ENCODE measurements at regions not wholly inside any gene's neighbourhood (a gene's known extent, or its start where the extent isn't known, plus 50 kb on each side); places are given as distances from the start of the nearest gene placed in this dataset.
"Not testable (repeated sequence)": the region's sequence is repeated elsewhere in the genome, so short reads cannot be mapped to it uniquely, and the experiment has no call there.

- not testable (repeated sequence) for H3K79me2 ChIP-seq (ENCODE audit: control insufficient read depth, low read length); H3K4me1 ChIP-seq (ENCODE audit: control insufficient read depth, low read length); H3K4me2 ChIP-seq (ENCODE audit: low read length); H3K9me2 ChIP-seq (replicated peaks; ENCODE audit: control insufficient read depth, low read length); H3F3A ChIP-seq (ENCODE audit: control insufficient read depth, insufficient read depth); H3K4me3 ChIP-seq (ENCODE audit: low read length); H3K36me3 ChIP-seq (ENCODE audit: control insufficient read depth, low read length); H3K27me3 ChIP-seq (ENCODE audit: control insufficient read depth, low read length); H3K27ac ChIP-seq (ENCODE audit: low read depth, low read length); H4K20me1 ChIP-seq (ENCODE audit: control insufficient read depth, insufficient read depth, low read depth, low read length); H3K9me3 ChIP-seq (ENCODE audit: control insufficient read depth, insufficient read depth, low read length)
These were observed 217.9 kb downstream of the SPATA31A1 start for GRCh38 chr9:39573024-39574022.

DNA sequence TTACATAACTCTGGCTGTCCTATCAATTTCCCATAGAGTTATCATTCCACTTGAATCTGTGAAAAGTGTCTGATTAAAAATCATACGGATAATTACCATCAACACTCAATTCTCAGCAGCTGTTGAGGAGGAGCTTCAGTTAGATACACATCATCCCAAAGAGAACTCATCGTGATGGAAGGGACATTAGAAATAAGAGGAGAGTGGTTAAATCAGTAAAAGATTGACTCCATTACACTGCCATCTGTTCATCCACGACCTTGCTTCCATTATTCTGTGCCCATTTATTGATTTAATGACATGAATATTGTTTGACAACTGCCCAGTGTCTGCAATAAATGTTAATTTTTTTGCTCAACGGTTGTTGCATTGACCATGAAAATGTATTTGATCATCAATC is 223.5 kb downstream of the SPATA31A1 start:
- H3K4me1 ChIP-seq (ENCODE audit: control insufficient read depth, low read length); H3K9me2 ChIP-seq (replicated peaks; ENCODE audit: control insufficient read depth, low read length); H4K20me1 ChIP-seq (ENCODE audit: control insufficient read depth, insufficient read depth, low read depth, low read length); H3K9me3 ChIP-seq (ENCODE audit: control insufficient read depth, insufficient read depth, low read length); H3K4me2 ChIP-seq (ENCODE audit: low read length); H3K27me3 ChIP-seq (ENCODE audit: control insufficient read depth, low read length); H3K4me3 ChIP-seq (ENCODE audit: low read length); H3K36me3 ChIP-seq (ENCODE audit: control insufficient read depth, low read length); H3K79me2 ChIP-seq (ENCODE audit: control insufficient read depth, low read length); H3K27ac ChIP-seq (ENCODE audit: low read depth, low read length); H3F3A ChIP-seq (ENCODE audit: control insufficient read depth, insufficient read depth): not testable (repeated sequence)

GRCh38 chr9:39581296-39581695 is 225.8 kb downstream of the SPATA31A1 start:
- not testable (repeated sequence) for H3K36me3 ChIP-seq (ENCODE audit: control insufficient read depth, low read length); H3K27me3 ChIP-seq (ENCODE audit: control insufficient read depth, low read length); H3K4me3 ChIP-seq (ENCODE audit: low read length); H3K9me3 ChIP-seq (ENCODE audit: control insufficient read depth, insufficient read depth, low read length); H3K4me2 ChIP-seq (ENCODE audit: low read length); H3K4me1 ChIP-seq (ENCODE audit: control insufficient read depth, low read length); H3K27ac ChIP-seq (ENCODE audit: low read depth, low read length); H3K9me2 ChIP-seq (replicated peaks; ENCODE audit: control insufficient read depth, low read length); H4K20me1 ChIP-seq (ENCODE audit: control insufficient read depth, insufficient read depth, low read depth, low read length); H3F3A ChIP-seq (ENCODE audit: control insufficient read depth, insufficient read depth); H3K79me2 ChIP-seq (ENCODE audit: control insufficient read depth, low read length)

DNA sequence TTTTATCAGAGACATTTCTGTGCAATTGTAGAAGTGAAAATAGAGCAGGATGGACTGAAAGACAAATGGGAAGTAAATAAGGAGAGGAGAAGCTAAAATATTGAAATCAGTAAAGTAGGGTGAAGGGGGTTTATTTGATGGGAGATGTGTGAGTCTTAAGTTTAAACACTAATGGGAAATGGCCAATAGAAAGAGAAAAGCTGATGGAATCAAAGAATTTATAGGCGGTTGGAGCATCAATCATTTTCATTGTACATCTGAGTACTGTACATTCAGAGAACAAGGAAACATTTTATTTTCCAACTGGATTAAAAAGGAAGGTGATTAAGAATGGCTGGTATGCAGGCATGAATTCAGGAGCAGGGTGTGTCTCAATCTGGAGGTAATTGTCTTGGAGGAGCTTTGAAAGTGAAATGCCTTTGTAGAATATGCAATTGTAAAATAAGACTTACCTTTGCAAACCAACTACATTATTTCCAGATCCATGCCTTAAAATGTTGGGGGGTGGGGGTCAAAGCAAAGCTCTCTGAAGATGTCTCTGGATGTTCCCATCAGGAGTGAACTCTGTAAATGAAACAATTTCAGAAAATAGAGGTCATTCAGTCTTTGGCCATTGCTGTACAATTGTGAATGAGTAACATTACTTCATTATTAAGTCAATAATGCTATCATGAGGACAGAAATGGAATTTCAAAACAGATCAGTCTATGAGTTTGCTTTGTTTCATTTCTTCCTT is 227.4 kb downstream of the SPATA31A1 start:
- not testable (repeated sequence) for H4K20me1 ChIP-seq (ENCODE audit: control insufficient read depth, insufficient read depth, low read depth, low read length); H3K27ac ChIP-seq (ENCODE audit: low read depth, low read length); H3K4me1 ChIP-seq (ENCODE audit: control insufficient read depth, low read length); H3F3A ChIP-seq (ENCODE audit: control insufficient read depth, insufficient read depth); H3K4me3 ChIP-seq (ENCODE audit: low read length); H3K4me2 ChIP-seq (ENCODE audit: low read length); H3K27me3 ChIP-seq (ENCODE audit: control insufficient read depth, low read length); H3K36me3 ChIP-seq (ENCODE audit: control insufficient read depth, low read length); H3K9me2 ChIP-seq (replicated peaks; ENCODE audit: control insufficient read depth, low read length); H3K79me2 ChIP-seq (ENCODE audit: control insufficient read depth, low read length); H3K9me3 ChIP-seq (ENCODE audit: control insufficient read depth, insufficient read depth, low read length)

GRCh38 chr9:39583413-39583747 is 227.9 kb downstream of the SPATA31A1 start:
- not testable (repeated sequence) for H3K27me3 ChIP-seq (ENCODE audit: control insufficient read depth, low read length); H3K9me2 ChIP-seq (replicated peaks; ENCODE audit: control insufficient read depth, low read length); H3K9me3 ChIP-seq (ENCODE audit: control insufficient read depth, insufficient read depth, low read length); H3K4me2 ChIP-seq (ENCODE audit: low read length); H3F3A ChIP-seq (ENCODE audit: control insufficient read depth, insufficient read depth); H3K4me3 ChIP-seq (ENCODE audit: low read length); H3K27ac ChIP-seq (ENCODE audit: low read depth, low read length); H3K4me1 ChIP-seq (ENCODE audit: control insufficient read depth, low read length); H3K79me2 ChIP-seq (ENCODE audit: control insufficient read depth, low read length); H4K20me1 ChIP-seq (ENCODE audit: control insufficient read depth, insufficient read depth, low read depth, low read length); H3K36me3 ChIP-seq (ENCODE audit: control insufficient read depth, low read length)

DNA sequence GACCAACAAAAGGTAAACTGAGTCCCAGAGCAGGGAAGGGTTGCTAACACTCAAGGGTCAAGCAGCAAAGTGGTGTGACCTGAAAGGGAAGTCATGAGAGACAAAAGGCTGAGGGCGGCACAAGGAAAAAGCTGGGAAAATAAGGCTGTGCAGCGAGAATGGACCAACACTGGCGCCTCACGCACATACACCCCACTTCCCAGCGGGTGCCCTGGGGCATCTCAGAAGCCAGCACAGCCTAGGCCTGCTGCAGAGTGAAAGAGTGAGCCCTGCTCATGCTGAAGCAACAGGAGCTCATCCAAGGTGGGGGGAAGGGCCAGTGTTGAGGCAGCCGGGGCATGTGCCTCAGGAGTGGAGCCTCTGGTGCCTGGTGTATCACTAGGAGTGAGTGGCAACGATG is 229.8 kb downstream of the SPATA31A1 start:
- not testable (repeated sequence) for H3F3A ChIP-seq (ENCODE audit: control insufficient read depth, insufficient read depth); H3K79me2 ChIP-seq (ENCODE audit: control insufficient read depth, low read length); H3K36me3 ChIP-seq (ENCODE audit: control insufficient read depth, low read length); H3K4me2 ChIP-seq (ENCODE audit: low read length); H3K4me1 ChIP-seq (ENCODE audit: control insufficient read depth, low read length); H3K9me2 ChIP-seq (replicated peaks; ENCODE audit: control insufficient read depth, low read length); H3K9me3 ChIP-seq (ENCODE audit: control insufficient read depth, insufficient read depth, low read length); H4K20me1 ChIP-seq (ENCODE audit: control insufficient read depth, insufficient read depth, low read depth, low read length); H3K27me3 ChIP-seq (ENCODE audit: control insufficient read depth, low read length); H3K27ac ChIP-seq (ENCODE audit: low read depth, low read length); H3K4me3 ChIP-seq (ENCODE audit: low read length)
